ENCODE measurements at regions not wholly inside any gene's neighbourhood (a gene's known extent, or its start where the extent isn't known, plus 50 kb on each side); places are given as distances from the start of the nearest gene placed in this dataset.

- TF ChIP-seq, protein P1, sequence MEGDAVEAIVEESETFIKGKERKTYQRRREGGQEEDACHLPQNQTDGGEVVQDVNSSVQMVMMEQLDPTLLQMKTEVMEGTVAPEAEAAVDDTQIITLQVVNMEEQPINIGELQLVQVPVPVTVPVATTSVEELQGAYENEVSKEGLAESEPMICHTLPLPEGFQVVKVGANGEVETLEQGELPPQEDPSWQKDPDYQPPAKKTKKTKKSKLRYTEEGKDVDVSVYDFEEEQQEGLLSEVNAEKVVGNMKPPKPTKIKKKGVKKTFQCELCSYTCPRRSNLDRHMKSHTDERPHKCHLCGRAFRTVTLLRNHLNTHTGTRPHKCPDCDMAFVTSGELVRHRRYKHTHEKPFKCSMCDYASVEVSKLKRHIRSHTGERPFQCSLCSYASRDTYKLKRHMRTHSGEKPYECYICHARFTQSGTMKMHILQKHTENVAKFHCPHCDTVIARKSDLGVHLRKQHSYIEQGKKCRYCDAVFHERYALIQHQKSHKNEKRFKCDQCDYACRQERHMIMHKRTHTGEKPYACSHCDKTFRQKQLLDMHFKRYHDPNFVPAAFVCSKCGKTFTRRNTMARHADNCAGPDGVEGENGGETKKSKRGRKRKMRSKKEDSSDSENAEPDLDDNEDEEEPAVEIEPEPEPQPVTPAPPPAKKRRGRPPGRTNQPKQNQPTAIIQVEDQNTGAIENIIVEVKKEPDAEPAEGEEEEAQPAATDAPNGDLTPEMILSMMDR (IDR thresholded peaks at IDR 0.05; ENCODE audit: poor library complexity): no peak
- TF ChIP-seq EZH2 (IDR thresholded peaks at IDR 0.05; ENCODE audit: borderline replicate concordance) (no peak), EZH2phosphoT487 (IDR thresholded peaks at IDR 0.05; ENCODE audit: low read depth, severe bottlenecking, unreplicated experiment) (no peak)
Measured at GRCh38 chr12:131402781-131403396, 308.0 kb upstream of the SFSWAP start.
